T-cell (primary cell): ENCODE measurements at regions not wholly inside any gene's neighbourhood (a gene's known extent, or its start where the extent isn't known, plus 50 kb on each side); places are given as distances from the start of the nearest gene placed in this dataset.

Experiments used
- ATAC-seq, 4 experiments: fragments of 200-7000 bp in 3 of 4; fragments of 150-1000 bp in 1 of 4; cut with Tn5 transposase; replicated peaks in 1 of 4; 1 replicate in 3 of 4; 2 replicates in 1 of 4; pipeline ENCODE4 v1.10.0; 2021; ENCODE audit warnings: moderate library complexity in 3 of 4, mild to moderate bottlenecking in 2 of 4, moderate number of reproducible peaks in 1 of 4
- CTCF ChIA-PET, 2 donors: fragments of 300-600 bp; sonication (Branson Sonifier 250); formaldehyde crosslinking; loops; one replicate each; lab custom pipeline; 2022; ENCODE audit warnings: antibody characterized with exemption in 2 of 2; lab: Charles Lee
- POLR2A ChIA-PET, 2 donors: fragments of 300-600 bp; sonication (Branson Sonifier 250); formaldehyde crosslinking; loops; one replicate each; lab custom pipeline; 2022; ENCODE audit warnings: antibody characterized with exemption in 2 of 2; lab: Charles Lee
- DNase-seq, 35 experiments: peaks; one replicate each; pipeline versions ENCODE4 v3.0.0 to v3.0.0-alpha.2; 2013 to 2023
- H3K27ac ChIP-seq: one replicate; pipeline ENCODE4 v1.5.1; 2013; ENCODE audit warnings: low read length
- H3K27me3 ChIP-seq, 2 experiments: replicated peaks in 1 of 2; 1 replicate in 1 of 2; 2 replicates in 1 of 2; pipeline versions ENCODE4 v1.6.1 to v1.7.0; 2013; ENCODE audit warnings: low read length in 1 of 2, mixed read lengths in 1 of 2; ENCODE audit not compliant: control insufficient read depth in 2 of 2, insufficient read depth in 2 of 2; ENCODE audit errors: extremely low read depth in 1 of 2
- H3K36me3 ChIP-seq, 2 donors: 1 replicate in 1 of 2; 2 replicates in 1 of 2; pipeline versions ENCODE4 v1.6.1 to v1.7.0; 2013; ENCODE audit warnings: low read length in 1 of 2; ENCODE audit not compliant: control insufficient read depth in 2 of 2, insufficient read depth in 1 of 2; ENCODE audit errors: extremely low read depth in 1 of 2
- H3K4me1 ChIP-seq, 2 experiments: 1 replicate in 1 of 2; 2 replicates in 1 of 2; pipeline versions ENCODE4 v1.6.1 to v1.7.0; 2013; ENCODE audit warnings: low read length in 2 of 2, mixed read lengths in 1 of 2; ENCODE audit not compliant: insufficient read depth in 2 of 2, control insufficient read depth in 1 of 2; ENCODE audit errors: extremely low read depth in 1 of 2
- H3K4me3 ChIP-seq, 2 donors: 1 replicate in 1 of 2; 2 replicates in 1 of 2; pipeline versions ENCODE4 v1.5.1 to v1.7.0; 2013; ENCODE audit warnings: mild to moderate bottlenecking in 2 of 2, low read length in 1 of 2, moderate library complexity in 1 of 2; ENCODE audit not compliant: control insufficient read depth in 1 of 2; ENCODE audit errors: extremely low read depth in 1 of 2
- H3K9me3 ChIP-seq: 2 replicates; pipeline ENCODE4 v1.7.0; 2013
- H3K27ac Mint-ChIP-seq, 2 donors: one replicate each; pipeline ENCODE4 v1.8.0; 2020 to 2021; ENCODE audit warnings: mild to moderate bottlenecking in 2 of 2, mixed read lengths in 2 of 2
- H3K27me3 Mint-ChIP-seq, 2 donors: one replicate each; pipeline ENCODE4 v1.8.0; 2021 to 2022; ENCODE audit warnings: mixed read lengths in 2 of 2
- H3K36me3 Mint-ChIP-seq: one replicate; pipeline ENCODE4 v1.8.0; 2021; ENCODE audit warnings: mixed read lengths
- H3K4me1 Mint-ChIP-seq, 3 donors: one replicate each; pipeline ENCODE4 v1.8.0; 2020 to 2022; ENCODE audit warnings: mixed read lengths in 3 of 3, mild to moderate bottlenecking in 1 of 3
- H3K4me3 Mint-ChIP-seq, 3 donors: one replicate each; pipeline ENCODE4 v1.8.0; 2020 to 2022; ENCODE audit warnings: mild to moderate bottlenecking in 3 of 3, mixed read lengths in 3 of 3, moderate library complexity in 3 of 3
- H3K9me3 Mint-ChIP-seq, 3 donors: one replicate each; pipeline ENCODE4 v1.8.0; 2020 to 2022; ENCODE audit warnings: mixed read lengths in 3 of 3
- WGBS: methylation state at CpG from one replicate; pipeline ENCODE4 v1.1.5; 2013; ENCODE audit warnings: missing lambda C conversion rate; ENCODE audit not compliant: insufficient coverage; 5-methylcytosine and 5-hydroxymethylcytosine counted together

GRCh38 chr3:30286007-30286669 lies 320.3 kb upstream of the TGFBR2 start:
- no peak overlapping the region for H3K27ac Mint-ChIP-seq
- H3K27me3 Mint-ChIP-seq, result no peaks in the 10 kb centered on the region
- no peaks in the 10 kb centered on the region for H3K27me3 ChIP-seq
- H3K27ac ChIP-seq, result no peak overlapping the region
- H3K36me3 ChIP-seq, result no peaks in the 10 kb centered on the region
- H3K4me1 ChIP-seq, result peaks cover 0 to 8% of the 10 kb centered on the region in 2 experiments
- ChIA-PET POLR2A (no interaction called here), CTCF (no interaction called here)
- DNase-seq, result no peak
- H3K36me3 Mint-ChIP-seq, result no peaks in the 10 kb centered on the region
- no peak for ATAC-seq
- no peak overlapping the region for H3K4me3 ChIP-seq
- WGBS, result no CpG with 5 or more reads among the region's 1 CpG
- H3K9me3 Mint-ChIP-seq, result no peaks in the 10 kb centered on the region
- no peaks in the 10 kb centered on the region for H3K9me3 ChIP-seq
- H3K4me3 Mint-ChIP-seq, result no peak overlapping the region
- H3K4me1 Mint-ChIP-seq, result peaks cover 12 to 18% (median 13%) of the 10 kb centered on the region in 3 donors

GRCh38 chr3:30286811-30287210 lies 319.6 kb upstream of the TGFBR2 start:
- ChIA-PET POLR2A (interaction anchor here in 1 of 2 donors (0.6 kb wide), 1 partner anchor 11 kb away, joined by 3 read pairs; no protein-coding TSS in a partner anchor), CTCF (no interaction called here)
- H3K4me1 ChIP-seq, result peaks cover 0 to 8% of the 10 kb centered on the region in 2 experiments
- ATAC-seq (no peak), DNase-seq (no peak)
- no peak overlapping the region for H3K27ac Mint-ChIP-seq
- WGBS, result 92% methylated on average over 1 of the region's 2 CpGs
- H3K4me3 Mint-ChIP-seq, result no peak overlapping the region
- no peak overlapping the region for H3K4me3 ChIP-seq
- H3K36me3 ChIP-seq, result no peaks in the 10 kb centered on the region
- H3K27ac ChIP-seq, result no peak overlapping the region
- H3K9me3 ChIP-seq, result no peaks in the 10 kb centered on the region
- no peaks in the 10 kb centered on the region for H3K27me3 ChIP-seq
- H3K4me1 Mint-ChIP-seq, result peaks cover 13 to 21% (median 14%) of the 10 kb centered on the region in 3 donors
- H3K36me3 Mint-ChIP-seq, result no peaks in the 10 kb centered on the region
- no peaks in the 10 kb centered on the region for H3K27me3 Mint-ChIP-seq
- no peaks in the 10 kb centered on the region for H3K9me3 Mint-ChIP-seq

- H3K4me1 Mint-ChIP-seq, result peaks cover 13 to 28% (median 16%) of the 10 kb centered on the region in 3 donors
- H3K36me3 Mint-ChIP-seq, result no peaks in the 10 kb centered on the region
- Histone ChIP-seq H3K9me3 (no peaks in the 10 kb centered on the region), H3K27ac (no peak overlapping the region), H3K4me3 (no peak overlapping the region), H3K36me3 (no peaks in the 10 kb centered on the region), H3K4me1 (peaks cover 0 to 8% of the 10 kb centered on the region in 2 experiments), H3K27me3 (no peaks in the 10 kb centered on the region)
- ChIA-PET CTCF (interaction anchor here in 1 of 2 donors (0.7 kb wide), 1 partner anchor 10 kb away, joined by 3 read pairs; no protein-coding TSS in a partner anchor), POLR2A (no interaction called here)
- H3K27ac Mint-ChIP-seq, result no peak overlapping the region
- H3K27me3 Mint-ChIP-seq, result peaks cover 0 to 2% of the 10 kb centered on the region in 2 donors
- ATAC-seq (no peak), DNase-seq (no peak)
- no peaks in the 10 kb centered on the region for H3K9me3 Mint-ChIP-seq
- no peak overlapping the region for H3K4me3 Mint-ChIP-seq
Observed at GRCh38 chr3:30288830-30289229, 317.6 kb upstream of the TGFBR2 start.

- Mint-ChIP-seq H3K4me3 (no peak overlapping the region), H3K36me3 (no peaks in the 10 kb centered on the region), H3K9me3 (no peaks in the 10 kb centered on the region), H3K27me3 (peaks cover 0 to 6% of the 10 kb centered on the region in 2 donors), H3K4me1 (peaks cover 13 to 28% (median 16%) of the 10 kb centered on the region in 3 donors), H3K27ac (no peak overlapping the region)
- H3K4me1 ChIP-seq, result peaks cover 0 to 8% of the 10 kb centered on the region in 2 experiments
- H3K27ac ChIP-seq, result no peak overlapping the region
- no peak for DNase-seq
- H3K27me3 ChIP-seq, result no peaks in the 10 kb centered on the region
- ATAC-seq, result peak in 1 of 4 experiments; percentile 29
- H3K4me3 ChIP-seq, result no peak overlapping the region
- H3K36me3 ChIP-seq, result no peaks in the 10 kb centered on the region
- ChIA-PET CTCF (interaction anchor here in 1 of 2 donors (0.7 kb wide), 1 partner anchor 9 kb away, joined by 3 read pairs; no protein-coding TSS in a partner anchor), POLR2A (no interaction called here)
- no peaks in the 10 kb centered on the region for H3K9me3 ChIP-seq
- WGBS, result no CpG with 5 or more reads among the region's 1 CpG
Observed at GRCh38 chr3:30289324-30289723, 317.1 kb upstream of the TGFBR2 start.

- H3K27ac Mint-ChIP-seq, result no peak overlapping the region
- Histone ChIP-seq H3K4me3 (no peak overlapping the region), H3K27me3 (no peaks in the 10 kb centered on the region), H3K36me3 (no peaks in the 10 kb centered on the region), H3K9me3 (no peaks in the 10 kb centered on the region), H3K4me1 (peaks cover 0 to 8% of the 10 kb centered on the region in 2 experiments), H3K27ac (no peak overlapping the region)
- no peaks in the 10 kb centered on the region for H3K9me3 Mint-ChIP-seq
- no peak for DNase-seq
- 67% methylated on average over 1 of the region's 1 CpG for WGBS
- H3K36me3 Mint-ChIP-seq, result no peaks in the 10 kb centered on the region
- peaks cover 13 to 28% (median 16%) of the 10 kb centered on the region in 3 donors for H3K4me1 Mint-ChIP-seq
- no peak overlapping the region for H3K4me3 Mint-ChIP-seq
- no peak for ATAC-seq
- ChIA-PET POLR2A (no interaction called here), CTCF (no interaction called here)
- H3K27me3 Mint-ChIP-seq, result peaks cover 0 to 6% of the 10 kb centered on the region in 2 donors
Observed at GRCh38 chr3:30289766-30290165, 316.6 kb upstream of the TGFBR2 start.

- Mint-ChIP-seq H3K4me3 (no peak overlapping the region), H3K27ac (no peak overlapping the region), H3K27me3 (peaks cover 0 to 6% of the 10 kb centered on the region in 2 donors), H3K36me3 (no peaks in the 10 kb centered on the region), H3K4me1 (peaks cover 13 to 28% (median 16%) of the 10 kb centered on the region in 3 donors), H3K9me3 (no peaks in the 10 kb centered on the region)
- no peak overlapping the region for H3K27ac ChIP-seq
- DNase-seq (no peak), ATAC-seq (no peak)
- no peaks in the 10 kb centered on the region for H3K9me3 ChIP-seq
- peaks cover 0 to 8% of the 10 kb centered on the region in 2 experiments for H3K4me1 ChIP-seq
- no peak overlapping the region for H3K4me3 ChIP-seq
- no peaks in the 10 kb centered on the region for H3K27me3 ChIP-seq
- ChIA-PET CTCF (no interaction called here), POLR2A (no interaction called here)
- WGBS, result 94% methylated on average over 10 of the region's 12 CpGs
- H3K36me3 ChIP-seq, result no peaks in the 10 kb centered on the region
Observed at GRCh38 chr3:30290479-30290878, 315.9 kb upstream of the TGFBR2 start.
